GM19463 (cell line): ENCODE measurements at regions not wholly inside any gene's neighbourhood (a gene's known extent, or its start where the extent isn't known, plus 50 kb on each side); places are given as distances from the start of the nearest gene placed in this dataset.

ENCODE experiments used
- ATAC-seq: cut with Tn5 transposase; IDR thresholded peaks from one replicate; pipeline ENCODE4 v1.9.1; 2021; ENCODE audit warnings: mild to moderate bottlenecking, moderate library complexity; ENCODE audit not compliant: unreplicated experiment

DNA sequence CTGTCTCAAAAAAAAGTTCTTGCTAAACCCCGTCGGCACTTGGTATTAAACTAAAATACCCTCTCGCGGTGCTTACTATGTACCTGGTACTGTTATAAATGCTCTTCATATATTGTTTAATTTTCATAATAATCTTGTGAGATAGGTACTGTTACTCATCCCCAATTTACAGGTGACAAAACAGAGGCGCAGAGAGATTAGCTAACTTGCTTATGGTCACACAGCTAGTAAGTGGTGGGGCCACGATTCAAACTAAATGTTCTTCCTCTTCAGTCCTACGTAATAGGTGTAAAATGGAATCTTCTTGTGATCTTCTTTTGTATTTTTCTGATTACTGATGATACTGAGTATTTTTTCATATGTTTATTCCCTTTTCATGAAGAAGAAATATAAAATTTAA, 51.3 kb downstream of the TET3 start:
- no peak for ATAC-seq

DNA sequence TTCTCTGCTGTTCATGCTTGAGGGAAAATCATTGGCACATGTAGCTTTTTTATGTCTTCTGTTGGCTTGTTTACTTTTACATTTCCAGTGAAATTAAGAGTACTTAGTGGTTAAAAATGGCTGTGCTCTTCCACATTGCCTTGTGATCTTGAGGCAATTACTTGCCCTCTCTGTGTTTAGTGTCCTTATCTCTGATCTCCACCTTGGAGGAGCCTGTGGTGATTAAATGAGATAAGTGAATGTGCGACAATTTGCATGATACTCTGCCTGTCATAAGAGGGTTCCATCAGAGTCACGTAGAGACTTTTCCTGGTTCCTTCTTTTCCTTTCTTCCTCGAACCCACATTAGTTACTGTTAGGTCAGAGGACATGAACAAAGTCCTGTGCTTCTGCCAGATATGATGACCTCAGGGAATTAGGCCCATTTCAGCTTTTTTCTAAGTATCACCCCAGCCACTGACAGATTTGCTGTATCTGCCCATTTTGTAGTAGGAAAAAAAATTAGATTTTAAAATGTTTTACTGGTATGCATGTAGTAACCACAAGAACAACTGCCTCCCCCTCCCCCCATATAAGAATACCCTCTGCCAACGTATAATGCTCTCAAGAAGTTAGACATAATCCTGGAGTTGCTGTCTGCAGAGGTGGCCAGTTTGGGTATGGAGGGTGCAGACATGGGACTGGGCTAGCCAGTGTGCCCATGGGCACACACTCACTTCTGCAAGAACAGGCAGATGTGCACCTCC, 51.9 kb downstream of the TET3 start:
- ATAC-seq, result no peak

DNA sequence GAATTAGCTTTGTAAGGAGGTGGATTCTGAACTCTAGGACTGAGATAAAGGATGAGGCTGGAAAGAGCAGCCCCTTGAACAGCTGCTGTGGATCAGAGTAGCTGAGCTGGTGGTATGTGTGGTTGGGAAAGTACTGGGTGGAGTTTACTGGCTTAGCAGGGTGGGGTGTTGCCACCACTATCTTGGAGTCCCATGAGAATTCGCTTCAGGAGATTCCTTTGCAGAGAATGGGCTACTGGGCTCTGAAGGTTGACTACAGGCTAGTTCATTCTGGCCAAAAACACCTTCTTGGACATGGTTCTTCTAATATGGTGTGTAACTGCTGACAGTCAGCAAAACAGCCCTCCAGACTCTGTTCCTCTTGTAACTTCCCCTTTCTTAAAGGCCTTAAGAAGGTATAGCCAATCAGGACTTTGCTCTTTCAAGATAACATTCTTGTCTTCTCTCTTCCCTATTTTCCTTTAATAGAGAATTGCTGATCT, 52.7 kb downstream of the TET3 start:
- peak; percentile 44 for ATAC-seq

DNA sequence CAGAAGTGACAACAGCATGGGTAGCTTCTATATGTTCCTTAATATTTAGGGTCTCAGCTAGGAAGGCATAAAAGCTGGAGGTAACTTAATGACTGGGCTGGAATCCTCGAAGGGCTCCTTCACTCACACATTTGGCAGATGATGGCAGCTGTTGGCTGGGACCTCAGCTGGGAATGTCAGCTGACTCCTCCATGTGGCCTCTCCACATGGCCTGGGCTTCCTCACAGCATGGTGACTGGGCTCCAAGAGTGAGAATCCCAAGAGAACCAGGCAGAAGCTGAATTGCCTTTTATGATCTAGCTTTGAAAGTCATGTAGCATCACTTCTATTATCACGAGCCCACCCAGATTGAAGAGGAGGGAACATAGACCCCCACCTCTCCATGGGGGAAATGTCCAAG, 54.9 kb downstream of the TET3 start:
- ATAC-seq, result no peak

DNA sequence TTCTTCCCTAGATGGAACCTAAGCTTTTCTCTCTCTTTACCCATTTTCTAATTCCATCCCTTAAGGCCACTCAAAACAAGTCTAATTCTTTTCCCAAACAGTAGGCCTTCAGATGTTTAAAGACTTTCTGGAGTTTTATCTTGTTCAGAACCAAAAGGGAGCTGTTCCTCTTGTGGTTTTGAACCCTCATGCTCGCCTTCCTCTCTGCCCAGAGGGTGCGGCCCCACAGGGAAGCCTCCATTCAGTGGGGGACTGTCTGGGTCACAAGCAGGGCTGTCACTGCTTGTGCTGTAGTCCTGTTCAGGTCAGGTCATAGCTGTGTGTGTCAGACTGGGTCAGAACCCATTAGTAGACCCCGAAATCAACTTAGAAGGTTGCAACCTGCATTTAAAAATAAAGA, 56.5 kb downstream of the TET3 start:
- no peak for ATAC-seq

DNA sequence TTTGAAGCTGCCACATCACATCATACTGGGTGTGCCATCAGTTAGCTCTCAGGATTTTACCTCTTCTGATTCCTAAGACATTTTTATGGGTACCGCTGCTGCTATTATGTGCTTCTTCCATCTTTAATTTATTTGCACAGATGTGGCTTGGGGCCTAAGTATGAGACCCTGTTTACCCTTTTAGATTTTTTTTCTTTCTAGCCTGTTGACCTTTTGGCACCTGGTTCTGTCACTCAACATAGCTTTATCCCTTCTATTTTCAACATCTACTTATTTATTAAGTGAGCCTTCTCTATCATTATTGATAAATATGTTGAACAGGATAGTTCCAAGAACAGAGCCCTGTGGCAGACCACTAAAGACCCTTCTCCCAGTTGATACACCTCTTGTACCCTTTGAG, 57.0 kb downstream of the TET3 start:
- ATAC-seq, result no peak

DNA sequence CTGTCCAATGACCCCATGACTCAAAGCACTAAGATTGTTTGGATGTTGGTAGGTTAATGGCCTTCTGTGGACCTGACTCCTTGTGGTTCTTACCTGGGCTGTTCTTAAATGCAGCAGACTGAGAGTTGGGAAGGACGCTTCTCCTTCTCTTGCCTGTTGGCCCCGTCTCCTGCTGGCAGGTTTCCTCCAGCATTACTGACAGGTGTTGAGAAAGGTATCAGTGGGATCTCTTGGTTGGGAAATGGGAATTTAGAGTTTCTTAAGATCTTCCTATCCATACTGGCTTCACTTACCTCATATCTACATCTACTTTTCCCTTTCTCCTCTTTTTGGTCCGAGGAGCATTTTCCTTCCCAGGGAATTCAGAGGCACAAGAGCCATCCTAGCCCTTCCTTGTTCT, 57.9 kb downstream of the TET3 start:
- ATAC-seq, result no peak

DNA sequence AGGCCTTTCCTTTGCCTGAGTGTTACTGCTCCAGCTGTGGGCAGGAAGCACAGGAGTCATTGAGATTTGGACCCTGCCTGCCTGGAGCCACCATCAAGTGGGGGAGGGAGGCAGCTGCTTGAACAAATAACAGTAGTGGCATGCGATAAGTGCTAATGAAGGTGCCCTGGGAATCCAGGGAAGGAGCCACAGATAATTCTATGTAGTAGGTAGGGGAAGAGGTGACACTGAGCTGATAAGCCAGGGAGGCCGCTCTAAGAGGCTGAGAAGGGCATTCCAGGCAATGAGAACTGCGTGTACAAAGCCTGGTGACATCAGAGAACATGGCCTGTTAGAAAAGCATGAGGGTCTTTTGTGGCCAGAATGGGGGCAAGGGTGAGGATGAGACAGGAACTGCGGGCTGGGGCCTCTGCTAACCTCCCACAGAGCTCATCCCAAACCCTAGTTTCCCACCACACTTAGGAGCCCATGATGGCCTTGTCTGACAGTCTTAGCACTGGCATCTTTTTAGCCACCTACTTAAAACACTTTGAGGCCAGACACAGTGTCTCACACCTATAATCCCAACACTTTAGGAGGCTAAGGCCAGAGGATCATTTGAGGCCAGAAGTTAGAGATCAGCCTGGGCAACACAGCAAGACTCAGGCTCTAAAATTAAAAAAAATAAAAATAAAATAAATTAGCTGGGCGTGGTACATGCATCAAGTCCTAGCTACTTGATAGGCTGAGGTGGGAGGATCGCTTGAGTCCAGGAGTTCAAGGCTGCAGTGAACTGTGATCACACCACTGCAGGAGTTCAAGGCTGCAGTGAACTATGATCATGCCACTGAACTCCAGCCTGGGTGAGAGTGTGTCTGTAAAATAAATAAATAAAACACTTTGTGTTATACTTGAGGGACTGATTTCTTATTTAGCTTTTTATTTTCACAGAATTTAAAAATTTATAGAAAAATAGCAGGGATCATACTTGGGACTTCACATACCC, 58.9 kb downstream of the TET3 start:
- no peak for ATAC-seq

DNA sequence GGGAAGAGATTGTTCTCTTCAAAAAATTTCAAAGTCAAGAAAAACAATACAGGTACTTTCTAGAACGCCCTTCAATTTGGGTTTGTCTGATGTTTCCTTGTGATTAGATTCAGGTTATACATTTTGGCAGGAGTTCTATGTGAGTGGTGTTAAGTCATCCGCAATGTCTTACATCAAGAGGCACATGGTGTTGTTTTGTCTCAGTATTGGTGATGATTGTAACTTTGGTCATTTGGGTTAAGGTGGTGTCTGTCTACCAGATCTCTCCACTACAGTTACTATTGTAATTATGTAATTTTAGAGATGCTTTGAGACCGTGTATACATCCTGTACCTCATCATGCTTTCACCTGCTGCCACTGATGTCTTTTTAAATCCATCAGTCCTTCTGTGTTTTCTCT, 60.3 kb downstream of the TET3 start:
- no peak for ATAC-seq

DNA sequence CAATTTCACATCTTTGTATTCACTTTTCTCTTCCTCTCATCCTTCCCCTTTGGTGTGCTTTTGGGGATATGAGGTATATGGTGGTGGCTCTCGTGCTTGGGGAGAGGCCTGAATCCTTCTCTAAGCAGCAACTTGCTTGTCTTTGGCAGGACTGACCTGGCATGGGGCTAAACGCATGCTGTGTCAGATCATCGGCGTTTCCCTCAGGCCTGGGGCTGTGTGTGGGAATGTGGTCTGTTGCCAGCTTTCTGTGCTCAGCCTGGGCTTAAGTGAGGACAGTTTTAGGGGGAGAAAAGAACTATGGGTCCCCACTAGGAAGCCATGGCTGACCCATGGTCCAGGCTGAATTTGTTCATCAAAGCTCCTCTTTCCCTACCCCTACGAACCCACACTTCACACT, 60.7 kb downstream of the TET3 start:
- no peak for ATAC-seq

DNA sequence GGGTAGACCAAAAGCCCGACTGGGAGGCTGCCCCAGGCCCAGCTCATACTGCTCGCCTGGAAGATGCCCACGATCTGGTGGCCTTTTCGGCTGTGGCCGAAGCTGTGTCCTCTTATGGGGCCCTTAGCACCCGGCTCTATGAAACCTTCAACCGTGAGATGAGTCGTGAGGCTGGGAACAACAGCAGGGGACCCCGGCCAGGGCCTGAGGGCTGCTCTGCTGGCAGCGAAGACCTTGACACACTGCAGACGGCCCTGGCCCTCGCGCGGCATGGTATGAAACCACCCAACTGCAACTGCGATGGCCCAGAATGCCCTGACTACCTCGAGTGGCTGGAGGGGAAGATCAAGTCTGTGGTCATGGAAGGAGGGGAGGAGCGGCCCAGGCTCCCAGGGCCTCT, 61.7 kb downstream of the TET3 start:
- ATAC-seq, result no peak

DNA sequence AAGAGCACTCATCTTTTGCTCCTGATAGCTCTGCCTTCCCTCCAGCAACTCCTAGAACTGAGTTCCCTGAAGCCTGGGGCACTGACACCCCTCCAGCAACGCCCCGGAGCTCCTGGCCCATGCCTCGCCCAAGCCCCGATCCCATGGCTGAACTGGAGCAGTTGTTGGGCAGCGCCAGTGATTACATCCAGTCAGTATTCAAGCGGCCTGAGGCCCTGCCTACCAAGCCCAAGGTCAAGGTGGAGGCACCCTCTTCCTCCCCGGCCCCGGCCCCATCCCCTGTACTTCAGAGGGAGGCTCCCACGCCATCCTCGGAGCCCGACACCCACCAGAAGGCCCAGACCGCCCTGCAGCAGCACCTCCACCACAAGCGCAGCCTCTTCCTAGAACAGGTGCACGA, 62.4 kb downstream of the TET3 start:
- ATAC-seq, result no peak

DNA sequence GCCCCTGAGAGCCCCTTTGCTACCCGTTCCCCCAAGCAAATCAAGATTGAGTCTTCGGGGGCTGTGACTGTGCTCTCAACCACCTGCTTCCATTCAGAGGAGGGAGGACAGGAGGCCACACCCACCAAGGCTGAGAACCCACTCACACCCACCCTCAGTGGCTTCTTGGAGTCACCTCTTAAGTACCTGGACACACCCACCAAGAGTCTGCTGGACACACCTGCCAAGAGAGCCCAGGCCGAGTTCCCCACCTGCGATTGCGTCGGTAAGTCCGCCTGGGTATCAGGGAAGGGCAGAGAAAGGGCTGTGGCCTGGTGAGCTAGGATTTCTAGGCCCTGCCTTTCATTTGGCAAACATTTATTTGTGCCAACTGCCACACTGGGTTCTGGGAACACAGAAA, 63.4 kb downstream of the TET3 start:
- no peak for ATAC-seq

DNA sequence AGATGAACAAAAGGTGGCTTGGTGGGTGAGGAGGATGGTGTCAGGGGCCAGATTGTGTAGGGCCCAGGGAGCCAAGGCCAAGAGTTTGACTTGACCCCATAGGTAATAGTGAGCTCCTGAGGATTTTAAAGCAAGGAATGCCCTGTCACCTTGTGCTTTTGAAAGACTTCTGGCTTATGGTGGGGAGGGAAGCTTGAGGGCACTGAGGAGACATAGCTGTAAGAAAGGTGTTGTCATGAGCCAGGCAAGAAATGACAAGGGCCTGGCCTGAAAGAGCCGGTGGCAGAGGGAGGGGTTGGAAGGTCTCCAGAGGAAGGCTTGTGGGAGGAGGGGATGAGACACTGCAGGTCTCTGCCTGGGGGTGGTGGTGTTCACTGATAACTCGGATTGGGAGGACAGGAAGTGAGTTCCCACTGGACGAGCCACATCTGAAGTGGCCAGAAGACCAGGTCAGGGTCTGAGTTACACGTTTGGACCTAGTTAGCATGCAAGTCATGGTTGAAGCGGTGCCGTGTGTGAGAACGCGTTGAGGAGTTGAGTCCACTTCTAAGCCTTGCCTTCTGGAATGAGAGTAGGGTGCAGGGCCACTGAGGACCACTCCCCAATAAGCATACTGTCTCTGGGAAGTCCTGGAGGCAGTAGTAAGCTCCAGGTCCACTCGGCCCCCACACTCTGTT, 64.3 kb downstream of the TET3 start:
- ATAC-seq, result no peak

DNA sequence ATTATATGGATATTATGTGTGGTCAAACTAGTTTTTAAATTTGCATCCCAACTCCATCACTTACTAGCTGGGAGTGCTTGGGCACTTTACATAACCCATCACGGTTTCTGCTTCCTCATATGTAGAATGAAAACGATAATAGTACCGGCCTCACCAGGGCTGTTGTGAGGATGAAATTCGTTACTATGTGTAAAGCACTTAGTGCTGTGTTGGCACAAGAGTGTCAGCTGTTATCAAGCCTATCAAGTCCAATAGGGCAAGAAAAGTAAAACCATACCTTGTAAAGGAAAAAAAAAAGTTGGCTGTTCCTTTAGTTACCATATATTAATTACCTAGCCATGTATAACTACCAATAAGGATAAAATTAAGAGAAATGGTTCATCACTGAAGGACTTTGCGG, 65.4 kb downstream of the TET3 start:
- no peak for ATAC-seq

DNA sequence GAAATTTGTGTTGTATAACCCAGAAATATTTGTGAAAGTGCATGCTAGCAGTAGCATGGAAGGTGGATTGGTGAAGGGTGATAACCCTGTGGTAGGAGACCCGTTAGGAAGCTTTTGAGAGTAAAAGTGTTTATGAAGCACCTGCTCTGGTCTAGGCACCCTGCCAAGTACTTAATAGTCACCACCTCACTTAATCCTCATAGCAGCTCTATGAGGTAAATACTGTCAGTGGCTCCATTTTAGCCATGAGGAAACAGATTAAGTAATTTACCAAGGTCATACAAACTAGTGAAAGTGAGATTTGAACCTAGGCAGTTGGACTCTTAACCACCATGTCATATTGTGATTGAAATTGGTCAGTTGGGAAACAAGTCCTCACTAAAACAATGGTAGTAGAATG, 66.8 kb downstream of the TET3 start:
- ATAC-seq, result no peak

DNA sequence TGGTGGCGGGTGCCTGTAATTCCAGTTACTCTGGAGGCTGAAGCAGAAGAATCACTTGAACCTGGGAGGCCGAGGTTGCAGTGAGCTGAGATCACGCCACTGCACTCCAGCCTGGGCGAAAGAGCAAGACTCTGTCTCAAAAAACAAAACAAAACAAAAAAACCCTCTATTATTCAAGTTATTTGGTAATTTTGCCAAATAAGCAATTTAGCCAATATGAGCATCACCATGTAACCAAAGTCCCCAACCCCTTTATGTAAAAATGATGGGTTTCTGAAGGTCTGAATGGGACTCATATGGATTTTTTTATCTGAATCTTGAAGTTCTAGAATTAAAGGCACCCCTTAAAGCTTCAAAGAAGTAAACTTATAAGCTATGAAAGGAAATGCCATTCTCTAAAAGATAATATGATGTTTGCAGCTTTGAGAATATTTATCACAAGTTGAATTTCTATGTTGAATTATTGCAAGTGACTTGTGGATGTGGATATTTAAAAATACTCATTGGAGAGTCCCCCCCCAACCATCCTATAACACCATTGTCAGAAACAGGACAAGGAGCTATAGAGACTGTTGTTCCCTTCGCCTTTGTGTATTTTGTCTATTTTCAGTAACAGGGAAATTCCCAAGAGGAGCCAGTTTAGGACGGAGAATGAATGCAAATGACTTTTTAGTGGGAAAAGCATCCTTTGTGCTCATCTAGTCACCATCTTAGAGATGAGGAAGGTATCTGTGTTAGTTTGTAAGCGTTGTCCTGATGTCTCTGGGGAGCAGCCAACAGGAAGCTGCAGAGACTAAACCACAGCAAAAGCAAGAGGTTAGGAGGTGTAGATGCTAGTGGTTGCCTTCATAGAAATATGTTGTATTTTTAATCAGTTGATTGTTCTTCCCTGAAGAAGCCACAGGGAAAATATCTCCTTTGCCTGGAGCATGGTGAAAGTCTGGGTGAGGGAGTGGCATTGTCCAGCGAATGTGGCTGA, 68.3 kb downstream of the TET3 start:
- no peak for ATAC-seq

DNA sequence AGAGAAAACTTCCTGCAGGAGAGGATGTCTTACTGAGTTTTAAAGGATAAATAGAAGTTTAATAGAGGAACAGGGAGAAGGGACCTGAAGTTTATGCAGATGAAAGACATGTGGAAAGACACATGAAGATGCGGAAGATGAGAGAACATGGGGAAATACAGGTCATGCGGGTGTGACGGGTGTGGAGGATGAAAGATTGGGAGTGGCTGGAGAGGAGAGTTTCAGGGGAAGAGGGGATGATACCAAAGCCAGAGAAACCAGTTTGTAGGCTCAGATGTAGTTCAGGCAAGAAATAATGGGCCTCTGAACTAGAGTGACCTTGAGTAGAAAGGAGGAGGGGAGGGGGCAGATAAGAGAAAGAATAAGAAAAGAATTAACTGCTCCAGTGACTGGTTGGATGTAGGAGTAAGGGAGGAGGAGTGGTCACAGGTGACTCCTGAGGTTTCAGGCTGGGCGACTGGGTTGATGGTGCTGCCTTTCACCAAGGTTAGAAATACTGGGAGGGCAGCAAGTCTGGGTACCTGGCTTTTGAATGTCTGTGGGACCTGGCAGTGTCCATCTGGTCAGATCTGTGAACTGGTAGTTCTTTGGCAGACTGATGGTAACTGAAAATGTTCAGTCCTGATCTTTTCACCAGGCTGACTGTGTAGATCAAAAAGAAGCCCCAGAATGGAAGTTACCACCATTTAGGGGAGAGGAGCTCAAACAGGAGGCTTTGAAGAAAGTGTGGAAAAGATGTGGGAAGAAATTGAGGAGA, 69.4 kb downstream of the TET3 start:
- no peak for ATAC-seq

DNA sequence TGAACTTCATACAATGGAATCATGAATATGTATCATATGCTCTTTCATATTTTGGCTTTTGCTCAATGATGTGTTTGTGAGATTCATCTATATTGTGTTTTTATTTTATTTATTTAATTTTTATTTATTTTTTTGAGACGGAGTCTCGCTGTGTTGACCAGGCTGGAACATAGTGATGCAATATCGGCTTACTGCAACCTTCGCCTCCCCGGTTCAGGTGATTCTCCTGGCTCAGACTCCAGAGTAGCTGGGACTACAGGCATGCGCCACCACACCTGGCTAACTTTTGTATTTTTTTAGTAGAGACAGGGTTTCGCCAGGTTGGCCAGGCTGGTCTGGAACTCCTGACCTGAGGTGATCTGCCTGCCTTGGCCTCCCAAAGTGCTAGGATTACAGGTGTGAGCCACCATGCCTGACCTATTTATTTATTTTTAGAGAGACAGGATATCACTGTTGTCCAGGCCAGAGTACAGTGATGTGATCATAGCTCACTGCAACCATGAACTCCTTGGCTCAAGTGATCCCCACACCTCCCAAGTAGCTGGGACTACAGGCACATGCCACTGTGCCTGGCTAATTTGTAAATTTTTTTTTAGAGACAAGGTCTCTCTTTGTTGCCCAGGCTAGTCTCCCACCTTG, 74.5 kb downstream of the TET3 start:
- no peak for ATAC-seq
